SK-N-MC (cell line): ENCODE measurements at regions not wholly inside any gene's neighbourhood (a gene's known extent, or its start where the extent isn't known, plus 50 kb on each side); places are given as distances from the start of the nearest gene placed in this dataset.

Experiments used
- DNase-seq: peaks from one replicate; pipeline ENCODE4 v3.0.0-alpha.2; 2011; ENCODE audit warnings: low read depth, low spot score
- H3K27ac ChIP-seq: fragments of 200-600 bp; sonication (generic); 2 replicates; pipeline ENCODE4 v1.5.1; 2016; ENCODE audit warnings: mixed run types
- H3K36me3 ChIP-seq: fragments of 200-600 bp; sonication (generic); 2 replicates; pipeline ENCODE4 v1.6.1; 2017; ENCODE audit warnings: antibody characterized with exemption, low read length, mixed read lengths; ENCODE audit not compliant: insufficient read depth
- H3K4me3 ChIP-seq: fragments of 200-600 bp; sonication (generic); 2 replicates; pipeline ENCODE4 v1.5.1; 2016
- H3K9ac ChIP-seq: fragments of 200-600 bp; sonication (generic); 2 replicates; pipeline ENCODE4 v1.8.0; 2017; ENCODE audit warnings: mixed run types, mixed read lengths; ENCODE audit not compliant: insufficient read length
- H3K9me3 ChIP-seq: fragments of 200-600 bp; sonication (generic); 2 replicates; pipeline ENCODE4 v1.6.1; 2017; ENCODE audit warnings: low read depth, mild to moderate bottlenecking, antibody characterized with exemption, low read length, moderate library complexity, mixed read lengths
- EZH2 ChIP-seq: fragments of 200-600 bp; sonication (generic); IDR thresholded peaks from one replicate; pipeline ENCODE4 v1.6.1; 2017; ENCODE audit warnings: antibody characterized with exemption
- FOXP2 ChIP-seq: optimal IDR thresholded peaks from 2 replicates; pipeline ENCODE3; 2011; ENCODE audit warnings: mild to moderate bottlenecking, moderate library complexity; ENCODE audit not compliant: insufficient read depth; ENCODE audit errors: extremely low read length, control extremely low read depth
- POLR2AphosphoS5 ChIP-seq: IDR thresholded peaks from 2 replicates; pipeline ENCODE4 v1.6.1; 2012; ENCODE audit warnings: mild to moderate bottlenecking, low read depth, low read length, borderline replicate concordance

DNA sequence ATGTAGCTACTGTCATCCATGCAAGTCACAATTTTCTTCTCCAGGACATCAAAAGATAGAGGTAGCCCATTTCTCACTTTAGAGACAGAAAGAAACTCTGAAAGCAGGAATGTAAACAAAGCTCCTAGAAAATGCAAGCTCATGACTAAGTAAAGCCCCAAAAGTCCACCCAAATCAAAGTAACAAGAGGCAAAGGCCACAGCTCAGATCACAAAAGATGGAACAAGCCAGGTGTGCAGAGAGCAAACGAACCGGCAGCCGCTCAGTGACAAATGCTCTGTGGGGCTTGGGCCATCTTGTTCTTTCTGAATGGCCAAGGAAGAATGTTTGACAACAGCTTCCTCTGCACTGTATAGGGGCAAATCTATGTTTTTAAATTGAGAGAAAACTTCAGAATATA, 201.0 kb downstream of the CYRIA start:
- no peak overlapping the region for H3K27ac ChIP-seq
- TF ChIP-seq POLR2AphosphoS5 = no peak
- no peak for TF ChIP-seq EZH2
- no peak for TF ChIP-seq FOXP2
- no peak overlapping the region for H3K4me3 ChIP-seq
- no peak for DNase-seq
- no peaks in the 10 kb centered on the region for H3K36me3 ChIP-seq
- H3K9ac ChIP-seq = no peak overlapping the region
- no peaks in the 10 kb centered on the region for H3K9me3 ChIP-seq

DNA sequence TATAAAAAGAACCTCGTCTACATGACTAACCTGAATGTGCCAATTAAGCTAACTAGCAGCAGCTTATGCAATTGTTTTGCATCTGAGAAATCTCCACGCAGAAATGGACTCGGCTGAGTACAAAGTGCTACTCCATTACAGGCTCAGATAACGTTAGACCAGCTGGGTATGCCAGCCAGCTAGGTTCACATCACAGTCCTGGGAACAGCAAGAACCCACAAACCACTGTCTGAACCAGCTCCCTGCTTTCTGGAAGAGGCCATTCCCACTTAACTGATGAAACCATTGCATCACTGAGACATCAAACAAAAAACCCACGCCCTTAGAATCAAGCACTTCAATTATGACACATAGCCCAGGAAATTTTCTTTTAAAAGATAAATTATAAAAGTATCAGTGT, 202.7 kb downstream of the CYRIA start:
- no peak for DNase-seq
- Histone ChIP-seq H3K36me3 (no peaks in the 10 kb centered on the region), H3K4me3 (no peak overlapping the region), H3K27ac (no peak overlapping the region), H3K9ac (no peak overlapping the region), H3K9me3 (no peaks in the 10 kb centered on the region)
- TF ChIP-seq FOXP2 (no peak), POLR2AphosphoS5 (no peak), EZH2 (no peak)

DNA sequence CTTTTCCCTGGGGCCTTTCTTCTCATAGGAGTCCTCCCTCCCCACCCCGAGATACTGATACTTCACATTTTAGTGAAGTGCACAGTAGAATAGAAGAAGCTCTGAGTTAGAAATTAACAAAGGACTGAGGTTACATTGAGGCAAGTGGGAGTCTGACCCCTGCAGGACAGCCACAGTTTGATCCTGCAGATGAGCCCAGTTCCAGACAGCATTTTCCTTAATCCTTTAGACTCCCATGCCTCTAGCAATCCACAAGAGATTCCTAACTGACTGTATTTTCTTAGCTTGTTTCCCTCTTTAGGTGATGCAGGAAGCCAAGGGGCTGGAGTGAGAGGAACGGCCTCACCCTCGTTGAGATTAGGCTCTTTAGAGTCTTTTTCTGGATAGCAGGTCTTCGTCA, 204.0 kb downstream of the CYRIA start:
- no peaks in the 10 kb centered on the region for H3K9me3 ChIP-seq
- H3K9ac ChIP-seq = no peak overlapping the region
- no peaks in the 10 kb centered on the region for H3K36me3 ChIP-seq
- H3K27ac ChIP-seq = no peak overlapping the region
- H3K4me3 ChIP-seq = no peak overlapping the region
- DNase-seq = no peak
- TF ChIP-seq POLR2AphosphoS5 (no peak), FOXP2 (no peak), EZH2 (no peak)

DNA sequence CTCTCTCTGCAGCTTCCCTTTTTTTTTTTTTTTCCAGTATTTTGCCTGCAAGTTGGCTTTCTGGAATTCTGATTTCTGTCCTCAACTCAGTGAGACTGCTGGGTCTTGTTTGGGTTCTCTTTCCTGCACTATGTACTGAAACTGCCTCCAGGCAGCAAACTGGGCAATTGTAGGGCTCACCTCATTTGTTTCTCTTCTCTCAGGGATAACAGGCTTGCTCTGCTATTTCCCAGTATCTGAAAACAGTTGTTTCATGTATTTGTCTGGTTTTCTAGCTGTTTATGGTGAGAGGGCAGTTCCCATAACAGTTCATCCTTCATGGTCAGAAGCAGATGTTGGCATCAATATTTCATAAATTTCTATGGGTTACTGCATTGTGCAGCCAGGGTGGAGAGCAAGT, 206.0 kb downstream of the CYRIA start:
- TF ChIP-seq FOXP2 (no peak), POLR2AphosphoS5 (no peak)
- DNase-seq = no peak
- H3K4me3 ChIP-seq = no peak overlapping the region
- H3K36me3 ChIP-seq = no peaks in the 10 kb centered on the region
- no peak overlapping the region for H3K9ac ChIP-seq
- no peaks in the 10 kb centered on the region for H3K9me3 ChIP-seq
- no peak overlapping the region for H3K27ac ChIP-seq

DNA sequence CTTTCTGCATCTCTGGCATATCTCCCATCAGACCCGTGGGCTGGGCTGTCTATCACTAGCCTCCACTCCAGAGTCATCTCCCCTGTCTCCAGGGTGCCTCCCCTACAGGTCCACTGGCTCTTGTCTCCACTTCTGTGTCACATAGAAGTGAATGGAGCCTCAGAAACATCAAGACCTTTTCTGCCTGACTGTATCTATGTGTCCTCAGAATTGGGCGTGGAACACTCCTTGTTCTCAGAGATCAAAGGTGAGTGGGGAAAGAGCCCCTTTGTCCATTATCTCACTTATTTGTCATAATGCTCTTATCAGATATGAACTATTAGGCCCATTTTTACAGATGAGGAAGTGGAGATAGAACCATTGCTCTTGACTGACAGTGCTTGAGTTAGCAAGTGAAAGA, 211.0 kb downstream of the CYRIA start:
- no peaks in the 10 kb centered on the region for H3K9me3 ChIP-seq
- no peak overlapping the region for H3K4me3 ChIP-seq
- H3K9ac ChIP-seq = no peak overlapping the region
- no peaks in the 10 kb centered on the region for H3K36me3 ChIP-seq
- TF ChIP-seq POLR2AphosphoS5 = no peak
- TF ChIP-seq FOXP2 = no peak
- no peak for TF ChIP-seq EZH2
- no peak for DNase-seq
- H3K27ac ChIP-seq = no peak overlapping the region

GRCh38 chr2:16452123-16452522, 213.5 kb downstream of the CYRIA start:
- no peak for DNase-seq
- H3K9me3 ChIP-seq = no peaks in the 10 kb centered on the region
- H3K27ac ChIP-seq = no peak overlapping the region

GRCh38 chr2:16446706-16447105, 218.9 kb downstream of the CYRIA start:
- Histone ChIP-seq H3K9ac (no peak overlapping the region), H3K9me3 (no peaks in the 10 kb centered on the region), H3K4me3 (no peak overlapping the region), H3K36me3 (no peaks in the 10 kb centered on the region), H3K27ac (no peak overlapping the region)
- no peak for TF ChIP-seq POLR2AphosphoS5
- TF ChIP-seq EZH2 = no peak
- TF ChIP-seq FOXP2 = no peak
- no peak for DNase-seq

More at GRCh38 chr2:16452123-16452522, 213.5 kb downstream of the CYRIA start:
- no peak overlapping the region for H3K4me3 ChIP-seq
- no peak for TF ChIP-seq EZH2
- TF ChIP-seq POLR2AphosphoS5 = no peak
- no peak for TF ChIP-seq FOXP2
- no peak overlapping the region for H3K9ac ChIP-seq
- no peaks in the 10 kb centered on the region for H3K36me3 ChIP-seq

DNA sequence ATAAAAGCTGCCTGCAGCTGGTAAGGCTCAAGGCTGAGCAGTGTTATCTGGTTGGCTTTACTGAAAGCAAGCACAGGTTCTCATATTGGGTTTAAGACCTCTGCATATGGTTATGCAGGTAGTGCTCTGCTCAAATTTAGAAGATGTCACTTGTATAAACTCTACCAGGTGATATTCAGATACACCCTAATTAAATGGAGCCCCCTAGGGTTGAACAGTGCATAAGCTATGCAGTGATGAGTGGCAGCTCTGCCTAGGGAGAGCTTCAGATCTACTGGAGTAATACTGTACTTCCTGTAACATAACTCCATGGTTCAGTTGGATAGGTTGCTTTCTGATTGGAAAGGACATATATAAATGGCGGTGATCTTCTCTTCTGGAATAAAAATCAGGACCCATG, 222.7 kb downstream of the CYRIA start:
- no peak for DNase-seq
- H3K27ac ChIP-seq = no peak overlapping the region
- H3K9me3 ChIP-seq = no peaks in the 10 kb centered on the region
- no peaks in the 10 kb centered on the region for H3K36me3 ChIP-seq
- no peak overlapping the region for H3K4me3 ChIP-seq
- no peak overlapping the region for H3K9ac ChIP-seq
- TF ChIP-seq FOXP2 = no peak
- no peak for TF ChIP-seq EZH2

- no peak for DNase-seq
- Histone ChIP-seq H3K36me3 (no peaks in the 10 kb centered on the region), H3K9ac (no peak overlapping the region), H3K4me3 (no peak overlapping the region), H3K27ac (no peak overlapping the region), H3K9me3 (no peaks in the 10 kb centered on the region)
- no peak for TF ChIP-seq POLR2AphosphoS5
- no peak for TF ChIP-seq FOXP2
- no peak for TF ChIP-seq EZH2
These were observed 224.2 kb downstream of the CYRIA start for GRCh38 chr2:16441431-16441830.

GRCh38 chr2:16440898-16441297, 224.7 kb downstream of the CYRIA start:
- H3K9me3 ChIP-seq = no peaks in the 10 kb centered on the region
- no peaks in the 10 kb centered on the region for H3K36me3 ChIP-seq
- H3K4me3 ChIP-seq = no peak overlapping the region
- H3K9ac ChIP-seq = no peak overlapping the region
- no peak for DNase-seq
- no peak for TF ChIP-seq FOXP2
- no peak for TF ChIP-seq EZH2
- TF ChIP-seq POLR2AphosphoS5 = no peak
- no peak overlapping the region for H3K27ac ChIP-seq
